GM19395 (cell line): ENCODE measurements at regions not wholly inside any gene's neighbourhood (a gene's known extent, or its start where the extent isn't known, plus 50 kb on each side); places are given as distances from the start of the nearest gene placed in this dataset.

ENCODE experiments used
- ATAC-seq: cut with Tn5 transposase; IDR thresholded peaks from one replicate; pipeline ENCODE4 v1.9.1; 2021; ENCODE audit warnings: mild to moderate bottlenecking, moderate library complexity; ENCODE audit not compliant: unreplicated experiment

GRCh38 chr11:19478891-19479290, 233.7 kb upstream of the NAV2 start:
- no peak for ATAC-seq

GRCh38 chr11:19474954-19475721, 234.4 kb upstream of the E2F8 start:
- ATAC-seq, result peak; percentile 77

- ATAC-seq, result no peak
These were observed 233.5 kb upstream of the E2F8 start for GRCh38 chr11:19474211-19474610.

- no peak for ATAC-seq
These were observed 231.9 kb upstream of the E2F8 start for GRCh38 chr11:19472679-19473078.

- ATAC-seq, result no peak
These were observed 227.2 kb upstream of the E2F8 start for GRCh38 chr11:19467904-19468303.

- ATAC-seq, result no peak
These were observed 225.6 kb upstream of the E2F8 start for GRCh38 chr11:19466314-19466713.

GRCh38 chr11:19463976-19464375, 223.2 kb upstream of the E2F8 start:
- ATAC-seq, result no peak

- no peak for ATAC-seq
These were observed 220.1 kb upstream of the E2F8 start for GRCh38 chr11:19460718-19461405.

- ATAC-seq, result no peak
These were observed 218.5 kb upstream of the E2F8 start for GRCh38 chr11:19459240-19459639.

GRCh38 chr11:19458721-19459120, 218.0 kb upstream of the E2F8 start:
- no peak for ATAC-seq

- ATAC-seq, result no peak
These were observed 217.5 kb upstream of the E2F8 start for GRCh38 chr11:19458231-19458630.

- ATAC-seq, result no peak
These were observed 215.0 kb upstream of the E2F8 start for GRCh38 chr11:19455731-19456130.

GRCh38 chr11:19453651-19454257, 213.0 kb upstream of the E2F8 start:
- no peak for ATAC-seq

- no peak for ATAC-seq
These were observed 210.9 kb upstream of the E2F8 start for GRCh38 chr11:19451609-19452008.

GRCh38 chr11:19450282-19450681, 209.5 kb upstream of the E2F8 start:
- no peak for ATAC-seq

GRCh38 chr11:19448651-19449050, 207.9 kb upstream of the E2F8 start:
- ATAC-seq, result no peak

- no peak for ATAC-seq
These were observed 206.4 kb upstream of the E2F8 start for GRCh38 chr11:19447150-19447566.

GRCh38 chr11:19445771-19446170, 205.0 kb upstream of the E2F8 start:
- no peak for ATAC-seq

- no peak for ATAC-seq
These were observed 203.5 kb upstream of the E2F8 start for GRCh38 chr11:19444231-19444630.

- ATAC-seq, result peak; percentile 38
These were observed 201.8 kb upstream of the E2F8 start for GRCh38 chr11:19442554-19442910.

- ATAC-seq, result peak; percentile 96
These were observed 201.2 kb upstream of the E2F8 start for GRCh38 chr11:19441752-19442553.
